SKM-1 (cell line): ENCODE measurements at regions not wholly inside any gene's neighbourhood (a gene's known extent, or its start where the extent isn't known, plus 50 kb on each side); places are given as distances from the start of the nearest gene placed in this dataset.
"Not testable (repeated sequence)": the region's sequence is repeated elsewhere in the genome, so short reads cannot be mapped to it uniquely, and the experiment has no call there.

Experiments
- DNase-seq: peaks from one replicate; lab custom pipeline; 2025; ENCODE audit not compliant: unreplicated experiment; lab: John Stamatoyannopoulos, UW

- DNase-seq = no peak
Observed at GRCh38 chr6:156231026-156231765, 546.0 kb upstream of the ARID1B start.

- no peak for DNase-seq
Observed at GRCh38 chr6:156219973-156220372, 557.2 kb upstream of the ARID1B start.

GRCh38 chr6:156205678-156206077 is 571.5 kb upstream of the ARID1B start:
- DNase-seq = no peak

- no peak for DNase-seq
Observed at GRCh38 chr6:156199182-156199581, 578.0 kb upstream of the ARID1B start.

- DNase-seq = no peak
Observed at GRCh38 chr6:156197513-156197912, 579.7 kb upstream of the ARID1B start.

- no peak for DNase-seq
Observed at GRCh38 chr6:156194981-156195380, 582.2 kb upstream of the ARID1B start.

- DNase-seq = no peak
Observed at GRCh38 chr6:156193381-156193780, 583.8 kb upstream of the ARID1B start.

GRCh38 chr6:156191895-156192294 is 585.3 kb upstream of the ARID1B start:
- DNase-seq = no peak

GRCh38 chr6:156191390-156191789 is 585.8 kb upstream of the ARID1B start:
- not testable (repeated sequence) for DNase-seq

GRCh38 chr6:156190270-156190669 is 586.9 kb upstream of the ARID1B start:
- DNase-seq = no peak

- no peak for DNase-seq
Observed at GRCh38 chr6:156189714-156190113, 587.5 kb upstream of the ARID1B start.

- no peak for DNase-seq
Observed at GRCh38 chr6:156189195-156189594, 588.0 kb upstream of the ARID1B start.

- DNase-seq = no peak
Observed at GRCh38 chr6:156185113-156185512, 592.1 kb upstream of the ARID1B start.

- DNase-seq = no peak
Observed at GRCh38 chr6:156183678-156184077, 593.5 kb upstream of the ARID1B start.

GRCh38 chr6:156182356-156182755 is 594.8 kb upstream of the ARID1B start:
- DNase-seq = no peak

- DNase-seq = no peak
Observed at GRCh38 chr6:156181506-156181905, 595.7 kb upstream of the ARID1B start.

- DNase-seq = no peak
Observed at GRCh38 chr6:156175971-156176421, 601.2 kb upstream of the ARID1B start.

GRCh38 chr6:156175433-156175832 is 601.7 kb upstream of the ARID1B start:
- DNase-seq = no peak

GRCh38 chr6:156174031-156174890 is 602.9 kb upstream of the ARID1B start:
- DNase-seq = no peak

GRCh38 chr6:156169371-156169770 is 607.8 kb upstream of the ARID1B start:
- DNase-seq = no peak

- DNase-seq = no peak
Observed at GRCh38 chr6:156167625-156168071, 609.5 kb upstream of the ARID1B start.

- DNase-seq = no peak
Observed at GRCh38 chr6:156167016-156167624, 610.1 kb upstream of the ARID1B start.
